Endothelial cell of umbilical vein (primary cell): ENCODE measurements at regions not wholly inside any gene's neighbourhood (a gene's known extent, or its start where the extent isn't known, plus 50 kb on each side); places are given as distances from the start of the nearest gene placed in this dataset.

ENCODE experiments used
- CTCF ChIP-seq, 2 donors: IDR thresholded peaks; 1 replicate in 1 of 2; 2 replicates in 1 of 2; pipeline ENCODE4 v1.5.1; 2011; ENCODE audit warnings: low read length in 2 of 2, mild to moderate bottlenecking in 2 of 2, moderate library complexity in 2 of 2, control low read depth in 1 of 2, inconsistent platforms in 1 of 2, low read depth in 1 of 2; ENCODE audit not compliant: insufficient read depth in 1 of 2; ENCODE audit errors: extremely low read depth in 1 of 2
- EZH2 ChIP-seq: IDR thresholded peaks from 2 replicates; pipeline ENCODE4 v1.6.1; 2012; ENCODE audit warnings: borderline replicate concordance, low read depth, mild to moderate bottlenecking, moderate library complexity, low read length, inconsistent platforms; ENCODE audit not compliant: severe bottlenecking
- MAX ChIP-seq: IDR thresholded peaks from 2 replicates; pipeline ENCODE4 v1.6.1; 2011; ENCODE audit not compliant: insufficient read depth, insufficient read length
- POLR2A ChIP-seq: IDR thresholded peaks from 2 replicates; pipeline ENCODE4 v1.6.1; 2012; ENCODE audit warnings: low read depth, mild to moderate bottlenecking, control low read depth, low read length
- POLR2AphosphoS5 ChIP-seq: IDR thresholded peaks from 2 replicates; pipeline ENCODE4 v1.6.1; 2012; ENCODE audit warnings: low read depth, mild to moderate bottlenecking, control low read depth, low read length, moderate library complexity; ENCODE audit not compliant: insufficient read depth

GRCh38 chr7:118861581-118861980 lies 637.1 kb downstream of the ANKRD7 start:
- no peak for TF ChIP-seq CTCF (IDR thresholded peaks at IDR 0.05; ENCODE audit: extremely low read depth in 1 of 2, insufficient read depth in 1 of 2, low read depth in 1 of 2, low read length in 2 of 2)
- TF ChIP-seq EZH2 = no peak
- no peak for TF ChIP-seq MAX
- TF ChIP-seq POLR2AphosphoS5 = no peak
- TF ChIP-seq POLR2A = no peak
